Keratinocyte (primary cell): ENCODE measurements at regions not wholly inside any gene's neighbourhood (a gene's known extent, or its start where the extent isn't known, plus 50 kb on each side); places are given as distances from the start of the nearest gene placed in this dataset.

Experiments
- DNase-seq: peaks from one replicate; pipeline ENCODE4 v3.0.0-alpha.2; 2011; ENCODE audit warnings: low read depth, missing footprints, low spot score
- FAIRE-seq: peaks from 2 replicates; lab custom pipeline; 2011; peaks lifted over from hg19 to GRCh38; lab: Jason Lieb, UNC
- H2AFZ ChIP-seq: 2 replicates; pipeline ENCODE4 v1.6.0; 2012; ENCODE audit warnings: low read length, control low read depth, inconsistent platforms; ENCODE audit not compliant: control insufficient read depth
- H3K27ac ChIP-seq: 2 replicates; pipeline ENCODE4 v1.5.1; 2011; ENCODE audit warnings: low read length; ENCODE audit not compliant: control insufficient read depth, insufficient read depth
- H3K27me3 ChIP-seq: 3 replicates; pipeline ENCODE4 v1.6.0; 2011; ENCODE audit warnings: low read length; ENCODE audit not compliant: control insufficient read depth, insufficient read depth; ENCODE audit errors: extremely low read depth
- H3K36me3 ChIP-seq, 2 experiments: 2 replicates in 1 of 2; 3 replicates in 1 of 2; pipeline ENCODE4 v1.5.1; 2011; ENCODE audit warnings: low read length in 2 of 2, mild to moderate bottlenecking in 1 of 2; ENCODE audit not compliant: control insufficient read depth in 2 of 2, insufficient read depth in 2 of 2; ENCODE audit errors: extremely low read depth in 1 of 2
- H3K4me1 ChIP-seq: 3 replicates; pipeline ENCODE4 v1.5.1; 2011; ENCODE audit warnings: low read length; ENCODE audit not compliant: control insufficient read depth, insufficient read depth; ENCODE audit errors: extremely low read depth
- H3K4me2 ChIP-seq: 3 replicates; pipeline ENCODE4 v1.6.0; 2011; ENCODE audit warnings: low read depth, low read length; ENCODE audit not compliant: control insufficient read depth, insufficient read depth; ENCODE audit errors: extremely low read depth
- H3K4me3 ChIP-seq, 3 experiments: fragments of 200-600 bp in 1 of 3; sonication (generic) in 1 of 3; 2 replicates in 2 of 3; 3 replicates in 1 of 3; pipeline ENCODE4 v1.5.1; 2011 to 2016; ENCODE audit warnings: low read length in 3 of 3, mild to moderate bottlenecking in 3 of 3, control low read depth in 2 of 3, inconsistent platforms in 1 of 3, low read depth in 1 of 3, mixed read lengths in 1 of 3, mixed run types in 1 of 3, moderate library complexity in 1 of 3; ENCODE audit not compliant: control insufficient read depth in 2 of 3, insufficient read depth in 2 of 3; ENCODE audit errors: extremely low read depth in 1 of 3
- H3K79me2 ChIP-seq: 2 replicates; pipeline ENCODE4 v1.6.0; 2012; ENCODE audit warnings: low read length; ENCODE audit not compliant: control insufficient read depth, insufficient read depth
- H3K9ac ChIP-seq: 3 replicates; pipeline ENCODE4 v1.6.0; 2011; ENCODE audit warnings: low read length; ENCODE audit not compliant: control insufficient read depth, insufficient read depth; ENCODE audit errors: extremely low read depth
- H3K9me1 ChIP-seq: 3 replicates; pipeline ENCODE4 v1.6.0; 2011; ENCODE audit warnings: low read length; ENCODE audit not compliant: control insufficient read depth, insufficient read depth; ENCODE audit errors: extremely low read depth
- H3K9me3 ChIP-seq: 2 replicates; pipeline ENCODE4 v1.5.1; 2012; ENCODE audit warnings: low read depth, low read length; ENCODE audit not compliant: control insufficient read depth
- H4K20me1 ChIP-seq: 3 replicates; pipeline ENCODE4 v1.6.0; 2011; ENCODE audit warnings: low read length; ENCODE audit not compliant: control insufficient read depth, insufficient read depth; ENCODE audit errors: extremely low read depth
- EZH2 ChIP-seq: IDR thresholded peaks from one replicate; pipeline ENCODE4 v1.6.1; 2012; ENCODE audit warnings: inconsistent platforms, mild to moderate bottlenecking, low read length, moderate library complexity
- dilution Hi-C: fragments of 300-500 bp; cut with MboI; formaldehyde crosslinking; loops from one replicate; pipeline ENCODE4 v1.7.0; 2020; ENCODE audit warnings: low sequenced_read_pairs; ENCODE audit not compliant: extremely low pct_ligation_motif_present
- TF ChIP-seq, protein P1 (sequence below), 3 experiments: IDR thresholded peaks in 1 of 3; conservative IDR thresholded peaks in 1 of 3; optimal IDR thresholded peaks in 1 of 3; 2 replicates in 2 of 3; 3 replicates in 1 of 3; pipeline versions ENCODE3 to v1.5.1; 2011; ENCODE audit warnings: low read length in 3 of 3, mild to moderate bottlenecking in 3 of 3, moderate library complexity in 2 of 3, control low read depth in 1 of 3, inconsistent platforms in 1 of 3; ENCODE audit not compliant: insufficient read depth in 2 of 3; ENCODE audit errors: extremely low read depth in 1 of 3

DNA sequence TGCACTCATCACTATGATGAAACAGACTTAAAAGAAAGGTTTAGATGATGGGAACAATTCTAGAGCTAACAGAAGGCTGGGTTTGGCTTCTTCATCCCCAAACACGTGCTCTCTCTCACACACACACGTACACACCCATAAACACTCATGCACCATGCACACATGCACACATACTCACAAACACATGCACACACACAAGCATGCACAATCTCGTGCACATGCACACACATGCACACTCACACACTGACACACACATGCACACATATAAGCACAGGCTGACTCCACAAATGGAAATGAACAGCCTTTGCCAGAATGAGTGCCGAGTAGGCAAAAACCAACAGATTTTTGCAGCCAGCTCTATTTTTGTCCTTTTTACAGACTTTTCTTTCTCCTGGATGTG is 1571.6 kb downstream of the AACS start:
- Histone ChIP-seq H3K79me2 (no peaks in the 10 kb centered on the region), H3K4me1 (no peaks in the 10 kb centered on the region), H3K9me3 (peaks cover 6% of the 10 kb centered on the region), H3K4me3 (no peak overlapping the region), H3K27ac (no peak overlapping the region), H3K9ac (no peak overlapping the region), H2AFZ (no peak overlapping the region), H3K27me3 (no peaks in the 10 kb centered on the region), H3K36me3 (no peaks in the 10 kb centered on the region), H3K9me1 (no peaks in the 10 kb centered on the region), H4K20me1 (no peaks in the 10 kb centered on the region), H3K4me2 (no peak overlapping the region)
- FAIRE-seq (no peak), DNase-seq (no peak)
- no peak for TF ChIP-seq EZH2
- TF ChIP-seq, protein P1, sequence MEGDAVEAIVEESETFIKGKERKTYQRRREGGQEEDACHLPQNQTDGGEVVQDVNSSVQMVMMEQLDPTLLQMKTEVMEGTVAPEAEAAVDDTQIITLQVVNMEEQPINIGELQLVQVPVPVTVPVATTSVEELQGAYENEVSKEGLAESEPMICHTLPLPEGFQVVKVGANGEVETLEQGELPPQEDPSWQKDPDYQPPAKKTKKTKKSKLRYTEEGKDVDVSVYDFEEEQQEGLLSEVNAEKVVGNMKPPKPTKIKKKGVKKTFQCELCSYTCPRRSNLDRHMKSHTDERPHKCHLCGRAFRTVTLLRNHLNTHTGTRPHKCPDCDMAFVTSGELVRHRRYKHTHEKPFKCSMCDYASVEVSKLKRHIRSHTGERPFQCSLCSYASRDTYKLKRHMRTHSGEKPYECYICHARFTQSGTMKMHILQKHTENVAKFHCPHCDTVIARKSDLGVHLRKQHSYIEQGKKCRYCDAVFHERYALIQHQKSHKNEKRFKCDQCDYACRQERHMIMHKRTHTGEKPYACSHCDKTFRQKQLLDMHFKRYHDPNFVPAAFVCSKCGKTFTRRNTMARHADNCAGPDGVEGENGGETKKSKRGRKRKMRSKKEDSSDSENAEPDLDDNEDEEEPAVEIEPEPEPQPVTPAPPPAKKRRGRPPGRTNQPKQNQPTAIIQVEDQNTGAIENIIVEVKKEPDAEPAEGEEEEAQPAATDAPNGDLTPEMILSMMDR (optimal IDR thresholded peaks at IDR 0.05 in 1 of 3, IDR thresholded peaks at IDR 0.05 in 1 of 3, conservative IDR thresholded peaks at IDR 0.05 in 1 of 3; ENCODE audit: extremely low read depth in 1 of 3, insufficient read depth in 2 of 3, low read length in 3 of 3) = no peak
- dilution Hi-C loops = no loop called here

GRCh38 chr12:126644236-126645020 is 1579.2 kb downstream of the AACS start:
- DNase-seq (no peak), FAIRE-seq (no peak)
- dilution Hi-C loops = no loop called here
- Histone ChIP-seq H3K79me2 (no peaks in the 10 kb centered on the region), H3K9ac (no peak overlapping the region), H2AFZ (no peak overlapping the region), H3K4me3 (no peak overlapping the region), H3K27me3 (no peaks in the 10 kb centered on the region), H3K9me1 (no peaks in the 10 kb centered on the region), H3K9me3 (peaks cover 3% of the 10 kb centered on the region), H3K27ac (no peak overlapping the region), H3K4me2 (no peak overlapping the region), H3K36me3 (no peaks in the 10 kb centered on the region), H4K20me1 (no peaks in the 10 kb centered on the region), H3K4me1 (no peaks in the 10 kb centered on the region)
- TF ChIP-seq, protein P1 (optimal IDR thresholded peaks at IDR 0.05 in 1 of 3, IDR thresholded peaks at IDR 0.05 in 1 of 3, conservative IDR thresholded peaks at IDR 0.05 in 1 of 3; ENCODE audit: extremely low read depth in 1 of 3, insufficient read depth in 2 of 3, low read length in 3 of 3) = no peak
- TF ChIP-seq EZH2 = no peak
